ENCODE measurements at regions not wholly inside any gene's neighbourhood (a gene's known extent, or its start where the extent isn't known, plus 50 kb on each side); places are given as distances from the start of the nearest gene placed in this dataset.
A peak's percentile ranks its signal among the peaks of the same experiment; 100 is the strongest.

GRCh38 chr7:155182406-155182970, 112.4 kb downstream of the HTR5A start:
- DNase-seq, result no peak

DNA sequence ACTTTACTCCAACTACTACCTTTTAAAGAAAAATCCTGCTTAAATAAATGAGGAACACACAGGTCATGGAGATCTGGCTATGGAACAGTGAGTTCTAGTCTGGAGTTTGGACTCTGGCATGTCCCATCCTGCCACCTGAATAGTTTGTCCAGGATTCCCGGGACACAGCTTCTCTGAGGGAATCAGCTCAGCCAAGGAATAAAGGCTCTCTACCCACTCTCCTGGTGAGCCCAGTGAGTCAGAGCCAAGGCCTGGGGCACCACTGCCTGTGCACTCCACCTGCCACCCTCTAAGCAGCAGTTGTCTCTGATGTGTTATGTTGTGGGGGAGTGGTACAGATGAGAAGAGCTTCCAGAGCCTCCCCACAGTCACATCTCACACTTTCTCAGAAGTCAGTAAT, 113.5 kb downstream of the HTR5A start:
- DNase-seq, result no peak

DNA sequence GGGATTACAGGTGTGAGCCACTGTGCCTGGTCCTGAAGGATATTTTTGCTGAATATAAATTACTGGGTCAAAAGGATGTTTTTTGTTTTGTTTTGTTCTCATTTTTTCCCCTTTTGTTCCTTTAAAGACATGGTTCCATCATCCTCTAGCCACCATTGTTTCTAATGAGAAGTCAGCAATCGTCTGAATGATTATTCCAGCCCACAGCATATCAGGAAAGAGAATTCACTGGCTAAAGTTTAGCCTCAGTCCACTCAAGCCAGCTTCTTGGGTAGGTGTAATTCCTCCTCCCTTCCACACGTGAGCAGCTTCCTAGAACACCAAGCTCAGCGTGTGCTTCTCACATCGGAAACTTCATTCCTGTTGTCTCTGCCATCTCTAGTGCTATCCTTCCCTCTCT, 112.8 kb upstream of the INSIG1 start:
- DNase-seq, result no peak

DNA sequence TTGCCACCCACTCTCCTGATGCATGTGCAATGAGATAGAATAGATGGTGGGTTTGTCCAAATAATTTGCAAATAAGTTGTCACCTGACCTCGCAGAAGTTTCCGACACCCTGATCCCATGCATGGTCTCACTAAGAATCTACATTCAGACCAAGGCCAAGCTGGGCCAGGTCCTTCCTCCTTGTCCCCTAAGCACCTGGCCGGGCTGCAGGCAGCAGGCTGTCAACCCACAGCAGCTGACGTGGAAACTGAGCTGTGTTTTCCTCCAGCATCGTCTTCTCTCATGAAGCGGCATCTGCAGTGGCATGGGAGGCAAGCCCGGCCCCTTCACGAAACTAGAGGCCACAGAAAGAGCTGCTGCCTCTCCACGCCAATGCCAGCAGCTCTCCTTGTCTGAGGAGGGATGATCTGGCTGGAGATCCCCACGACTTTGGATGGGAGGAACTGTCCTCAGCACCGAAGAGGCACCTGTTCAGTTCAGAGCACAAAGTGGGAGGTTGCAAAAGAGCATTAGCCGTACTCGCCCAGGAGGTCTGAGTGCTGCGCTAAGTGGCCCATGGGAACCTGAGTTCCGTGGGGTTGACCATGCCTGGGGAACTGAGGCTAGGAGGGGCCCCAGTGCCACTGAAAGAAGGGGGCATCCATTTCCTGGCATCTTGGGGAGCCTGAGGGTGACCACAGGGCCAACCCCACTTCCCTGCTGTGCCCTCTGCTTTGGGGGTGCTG, 110.5 kb upstream of the INSIG1 start:
- no peak for DNase-seq

DNA sequence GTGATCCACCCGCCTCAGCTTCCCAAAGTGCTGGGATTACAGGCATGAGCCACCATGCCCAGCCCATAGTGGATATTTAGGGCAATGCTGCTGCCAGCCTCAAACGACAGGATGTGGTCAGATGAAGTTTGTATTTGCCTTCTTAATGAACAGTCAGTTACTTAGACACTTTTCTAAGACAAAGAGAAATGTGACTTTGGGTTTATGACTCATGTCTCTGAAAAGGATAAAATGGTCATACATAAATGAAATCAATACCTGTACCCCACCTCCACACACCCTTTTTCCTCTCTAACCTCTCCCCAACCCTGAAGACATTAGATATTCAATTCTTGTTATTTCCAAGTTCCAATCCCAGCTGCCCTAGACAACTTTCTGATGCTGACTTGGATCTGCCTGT, 109.3 kb upstream of the INSIG1 start:
- no peak for DNase-seq

GRCh38 chr7:155188821-155189581, 108.7 kb upstream of the INSIG1 start:
- DNase-seq, result no peak

GRCh38 chr7:155189590-155189989, 108.1 kb upstream of the INSIG1 start:
- DNase-seq, result no peak

GRCh38 chr7:155190688-155191087, 107.0 kb upstream of the INSIG1 start:
- DNase-seq, result peak; percentile 50 to 55

DNA sequence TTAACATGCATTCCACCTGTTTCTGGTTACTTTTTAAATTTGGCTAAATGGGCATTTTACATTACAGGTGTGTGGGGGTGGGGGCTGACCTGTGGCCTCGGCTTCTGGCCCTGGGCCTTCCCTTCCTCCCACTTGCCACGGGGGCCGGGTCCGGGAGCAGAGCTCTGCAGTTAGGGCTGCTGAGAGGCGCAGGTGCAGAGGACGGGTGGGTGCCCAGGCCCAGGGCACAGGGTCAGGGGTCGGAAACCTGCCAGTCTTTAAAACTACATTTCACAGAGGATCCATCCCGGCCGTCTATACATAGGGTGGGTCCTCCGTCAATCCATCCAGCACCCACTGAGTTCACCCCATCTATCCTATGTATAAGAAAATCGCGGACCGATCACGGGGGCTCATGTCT, 106.5 kb upstream of the INSIG1 start:
- DNase-seq, result no peak

DNA sequence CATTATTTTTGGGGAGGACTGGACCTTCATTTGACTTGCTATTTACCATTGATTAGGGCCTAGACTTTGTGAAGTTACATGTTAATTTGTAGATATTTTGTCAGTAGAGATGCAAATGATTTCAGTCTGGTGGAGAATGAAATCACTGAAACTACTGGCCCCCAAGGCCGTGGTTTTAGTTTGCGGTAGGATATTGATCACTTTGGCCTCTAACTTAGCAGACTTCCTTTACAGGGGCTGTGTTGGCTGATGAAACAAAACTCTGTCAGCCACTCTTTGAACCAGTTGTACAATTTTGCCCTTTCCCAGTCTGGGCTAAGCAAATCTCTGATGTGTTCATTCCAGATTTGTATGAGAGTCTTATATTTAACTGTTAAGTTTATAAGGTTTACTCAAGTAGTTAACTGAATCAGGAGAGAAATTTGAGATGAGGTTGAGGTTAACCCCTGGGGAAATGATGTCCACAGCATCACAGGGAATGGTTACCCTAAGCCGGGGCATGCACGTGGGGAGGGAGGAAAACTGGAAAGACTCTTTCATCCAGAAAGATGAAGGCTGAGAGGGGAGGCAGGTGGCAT, 105.7 kb upstream of the INSIG1 start:
- DNase-seq, result no peak

DNA sequence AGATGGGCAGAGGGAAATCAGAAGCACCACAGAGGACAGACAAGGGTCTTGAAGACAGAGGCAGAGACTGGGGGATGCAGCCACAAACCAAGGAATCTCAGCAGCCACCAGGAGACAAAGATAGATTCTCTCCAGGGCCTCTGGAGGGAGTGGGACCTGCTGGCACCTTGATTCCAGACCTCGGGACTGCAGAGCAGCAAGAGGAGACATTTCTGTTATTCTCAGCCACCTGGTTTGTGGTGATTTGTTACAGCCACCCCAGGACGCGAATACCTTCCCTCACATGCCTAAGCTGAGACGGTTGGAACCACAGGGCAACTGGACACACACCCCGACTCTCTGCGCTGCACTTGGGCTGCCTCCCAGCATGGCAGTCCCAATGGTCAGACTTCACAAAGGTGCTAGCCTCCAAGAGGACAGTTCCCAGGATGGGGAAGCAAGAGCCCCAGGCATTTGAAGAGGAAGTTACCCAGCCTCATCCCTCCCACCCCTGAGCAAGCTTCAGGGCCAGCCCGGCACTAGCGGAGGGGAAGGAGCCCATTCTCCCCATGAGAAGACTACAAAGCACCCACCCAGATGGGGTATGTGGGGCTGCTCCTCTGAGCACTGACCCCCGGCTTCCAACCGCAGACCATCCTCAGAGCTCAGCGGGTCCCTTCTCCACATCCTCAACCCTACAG, 104.6 kb upstream of the INSIG1 start:
- DNase-seq, result no peak

- no peak for DNase-seq
These were observed 104.0 kb upstream of the INSIG1 start for GRCh38 chr7:155193716-155194115.

GRCh38 chr7:155194382-155195140, 103.1 kb upstream of the INSIG1 start:
- DNase-seq, result no peak

- no peak for DNase-seq
These were observed 101.6 kb upstream of the INSIG1 start for GRCh38 chr7:155195939-155196523.

DNA sequence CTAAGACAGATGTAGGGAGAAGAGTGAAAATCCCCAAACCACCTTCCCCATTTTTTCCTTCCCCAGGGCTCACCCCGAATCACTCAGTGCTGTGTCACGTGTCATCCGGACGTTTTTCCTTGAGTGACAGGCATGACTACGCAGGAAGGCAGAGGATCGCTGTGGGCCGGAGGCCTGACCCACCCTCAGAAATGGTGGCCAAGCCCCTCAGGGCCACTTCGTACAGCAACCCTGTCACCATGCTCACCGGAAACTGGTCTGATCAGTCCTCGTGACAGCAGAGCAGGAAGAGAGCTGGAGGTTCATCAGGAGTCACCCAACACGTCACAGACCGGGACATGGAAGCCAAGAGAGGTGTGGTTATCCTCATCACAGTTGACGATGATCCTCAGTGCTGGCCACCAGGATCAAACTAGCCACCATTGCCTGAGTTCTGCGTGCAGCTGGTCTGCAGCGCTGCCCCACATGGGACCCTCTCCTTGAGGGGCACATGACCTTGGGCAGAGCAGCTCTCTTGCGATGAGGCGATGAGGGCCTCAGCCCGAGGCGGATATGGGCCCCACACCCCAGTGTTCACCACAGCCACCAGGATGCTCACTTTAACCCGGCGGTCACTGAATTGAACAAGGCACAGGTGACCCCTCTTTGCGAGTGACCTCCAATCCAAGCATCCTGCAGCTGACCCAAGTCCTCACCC, 99.3 kb upstream of the INSIG1 start:
- DNase-seq, result no peak

GRCh38 chr7:155198901-155199845, 98.5 kb upstream of the INSIG1 start:
- no peak for DNase-seq

GRCh38 chr7:155201325-155202087, 96.2 kb upstream of the INSIG1 start:
- DNase-seq, result no peak

GRCh38 chr7:155202106-155202871, 95.4 kb upstream of the INSIG1 start:
- no peak for DNase-seq

All from CD4-positive, alpha-beta T cell treated with Interleukin-4 for 1 hour (primary cell).